Endothelial cell of umbilical vein (primary cell): ENCODE measurements at regions not wholly inside any gene's neighbourhood (a gene's known extent, or its start where the extent isn't known, plus 50 kb on each side); places are given as distances from the start of the nearest gene placed in this dataset.

ENCODE experiments used
- BruUV-seq: library from RNA; stranded (reverse); fragments of 400-500 nt; replicated peaks from 2 replicates; lab custom pipeline; 2021; lab: Mats Ljungman, UMichigan
- CTCF ChIA-PET: fragments of 300-600, 350-600 bp; sonication (Branson Sonifier 250); formaldehyde crosslinking; loops from one replicate; lab custom pipeline; 2021; ENCODE audit warnings: antibody characterized with exemption, inconsistent platforms; lab: Charles Lee
- POLR2A ChIA-PET: fragments of 300-600, 350-600 bp; sonication (Branson Sonifier 250); formaldehyde crosslinking; loops from one replicate; lab custom pipeline; 2021; ENCODE audit warnings: antibody characterized with exemption, inconsistent platforms; lab: Charles Lee
- DNase-seq: peaks from one replicate; pipeline ENCODE4 v3.0.0-alpha.2; 2011; ENCODE audit warnings: low read depth, low spot score
- FAIRE-seq: peaks from 2 replicates; lab custom pipeline; 2011; peaks lifted over from hg19 to GRCh38; lab: Jason Lieb, UNC
- H2AFZ ChIP-seq: 2 replicates; pipeline ENCODE4 v1.6.0; 2012; ENCODE audit warnings: low read depth, low read length, control low read depth, inconsistent platforms
- H3K27ac ChIP-seq: 2 replicates; pipeline ENCODE4 v1.5.1; 2011; ENCODE audit warnings: low read depth, mild to moderate bottlenecking, control low read depth, low read length, moderate library complexity; ENCODE audit not compliant: insufficient read depth
- H3K27me3 ChIP-seq, 2 experiments: 2 replicates each; pipeline versions ENCODE4 v1.6.0 to v1.6.1; 2011; ENCODE audit warnings: low read length in 2 of 2, mixed read lengths in 1 of 2; ENCODE audit not compliant: control insufficient read depth in 2 of 2, insufficient read depth in 2 of 2
- H3K36me3 ChIP-seq, 2 experiments: 2 replicates in 1 of 2; 3 replicates in 1 of 2; pipeline ENCODE4 v1.5.1; 2011; ENCODE audit warnings: low read length in 2 of 2, mild to moderate bottlenecking in 1 of 2, moderate library complexity in 1 of 2; ENCODE audit not compliant: control insufficient read depth in 2 of 2, insufficient read depth in 2 of 2; ENCODE audit errors: extremely low read depth in 1 of 2
- H3K4me1 ChIP-seq: 3 replicates; pipeline ENCODE4 v1.5.1; 2011; ENCODE audit warnings: mild to moderate bottlenecking, low read length; ENCODE audit not compliant: control insufficient read depth, insufficient read depth; ENCODE audit errors: extremely low read depth
- H3K4me2 ChIP-seq: 2 replicates; pipeline ENCODE4 v1.6.1; 2011; ENCODE audit warnings: low read length, control low read depth, mixed read lengths; ENCODE audit not compliant: insufficient read depth
- H3K4me3 ChIP-seq, 3 experiments: fragments of 200-600 bp in 1 of 3; sonication (generic), shearing (Covaris generic) in 1 of 3; replicated peaks in 1 of 3; 2 replicates each; pipeline ENCODE4 v1.5.1; 2011 to 2016; ENCODE audit warnings: control low read depth in 3 of 3, low read length in 3 of 3, mild to moderate bottlenecking in 2 of 3, inconsistent platforms in 1 of 3, low read depth in 1 of 3, moderate library complexity in 1 of 3; ENCODE audit not compliant: insufficient read depth in 1 of 3
- H3K79me2 ChIP-seq: 2 replicates; pipeline ENCODE4 v1.6.0; 2012; ENCODE audit warnings: low read length, inconsistent platforms; ENCODE audit not compliant: control insufficient read depth, insufficient read depth
- H3K9ac ChIP-seq: replicated peaks from 2 replicates; pipeline ENCODE3; 2011; ENCODE audit warnings: low read length, control low read depth; ENCODE audit not compliant: insufficient read depth; ENCODE audit errors: extremely low read depth
- H3K9me1 ChIP-seq: replicated peaks from 3 replicates; pipeline ENCODE4 v1.6.0; 2011; ENCODE audit warnings: mild to moderate bottlenecking, low read length; ENCODE audit not compliant: control insufficient read depth, insufficient read depth; ENCODE audit errors: extremely low read depth
- H3K9me3 ChIP-seq: replicated peaks from 2 replicates; pipeline ENCODE4 v1.5.1; 2012; ENCODE audit warnings: low read length, inconsistent platforms; ENCODE audit not compliant: control insufficient read depth, insufficient read depth
- H4K20me1 ChIP-seq: replicated peaks from 2 replicates; pipeline ENCODE3; 2011; ENCODE audit warnings: mild to moderate bottlenecking, low read length; ENCODE audit not compliant: control insufficient read depth, insufficient read depth; ENCODE audit errors: extremely low read depth
- EZH2 ChIP-seq: IDR thresholded peaks from 2 replicates; pipeline ENCODE4 v1.6.1; 2012; ENCODE audit warnings: borderline replicate concordance, low read depth, mild to moderate bottlenecking, moderate library complexity, low read length, inconsistent platforms; ENCODE audit not compliant: severe bottlenecking
- FOS ChIP-seq: IDR thresholded peaks from 2 replicates; pipeline ENCODE4 v1.6.1; 2011; ENCODE audit warnings: mild to moderate bottlenecking, low read length, moderate library complexity, borderline replicate concordance; ENCODE audit not compliant: insufficient read depth
- GATA2 ChIP-seq: IDR thresholded peaks from 2 replicates; pipeline ENCODE4 v1.7.0; 2011; ENCODE audit warnings: low read depth, mild to moderate bottlenecking, moderate library complexity, mixed read lengths, low read length; ENCODE audit not compliant: insufficient read length, insufficient read depth
- JUN ChIP-seq: IDR thresholded peaks from 2 replicates; pipeline ENCODE4 v1.6.1; 2011; ENCODE audit warnings: borderline replicate concordance, low read depth; ENCODE audit not compliant: insufficient read length, insufficient read depth
- MYC ChIP-seq: IDR thresholded peaks from one replicate; pipeline ENCODE4 v1.6.1; 2011; ENCODE audit warnings: mild to moderate bottlenecking, low read depth, low read length
- POLR2AphosphoS5 ChIP-seq: IDR thresholded peaks from 2 replicates; pipeline ENCODE4 v1.6.1; 2012; ENCODE audit warnings: low read depth, mild to moderate bottlenecking, control low read depth, low read length, moderate library complexity; ENCODE audit not compliant: insufficient read depth
- dilution Hi-C: fragments of 300-500 bp; cut with MboI; formaldehyde crosslinking; loops from one replicate; pipeline ENCODE4 v1.15.0; 2019; ENCODE audit warnings: low sequenced_read_pairs; ENCODE audit not compliant: extremely low pct_ligation_motif_present
- intact Hi-C: fragments of 100-400 bp; cut with micrococcal nuclease; formaldehyde crosslinking; loops from one replicate; pipeline ENCODE4 v1.10.0; 2022
- TF ChIP-seq, protein P1 (sequence below): IDR thresholded peaks from 2 replicates; pipeline ENCODE4 v1.6.1; 2011; ENCODE audit not compliant: insufficient read depth, insufficient read length

DNA sequence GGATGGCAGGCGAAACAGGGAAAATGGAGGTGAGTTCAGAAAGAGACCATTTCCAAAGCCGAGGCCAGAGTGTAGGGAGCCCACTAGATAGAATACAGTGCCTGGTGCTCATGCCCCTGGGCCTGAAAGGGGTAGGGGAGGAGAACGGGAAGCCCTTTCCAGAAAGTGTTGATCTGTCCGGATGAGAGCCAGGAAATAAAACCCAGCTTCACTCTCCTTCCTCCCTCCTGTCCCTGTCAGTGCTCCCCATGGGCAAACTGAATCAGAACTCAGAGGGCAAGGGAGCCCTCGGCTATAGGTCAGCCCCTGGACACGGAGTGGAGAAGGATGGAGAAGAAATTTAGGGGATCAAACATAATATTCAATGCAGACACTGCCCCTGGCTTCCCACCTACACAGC is 57.7 kb upstream of the RPL38 start:
- no peaks in the 10 kb centered on the region for H3K27me3 ChIP-seq
- no peak overlapping the region for H3K27ac ChIP-seq
- ChIA-PET CTCF (interaction anchor here (0.6 kb wide), 1 partner anchor 602 kb away, joined by 3 read pairs; no protein-coding TSS in a partner anchor), POLR2A (no interaction called here)
- no peak overlapping the region for H3K4me2 ChIP-seq
- no peaks in the 10 kb centered on the region for H4K20me1 ChIP-seq
- no peaks in the 10 kb centered on the region for H3K9me1 ChIP-seq
- no peaks in the 10 kb centered on the region for H3K79me2 ChIP-seq
- peaks cover 4% of the 10 kb centered on the region for H3K9me3 ChIP-seq
- TF ChIP-seq EZH2 (no peak), POLR2AphosphoS5 (no peak), MYC (no peak), JUN (no peak), FOS (no peak)
- TF ChIP-seq, protein P1, sequence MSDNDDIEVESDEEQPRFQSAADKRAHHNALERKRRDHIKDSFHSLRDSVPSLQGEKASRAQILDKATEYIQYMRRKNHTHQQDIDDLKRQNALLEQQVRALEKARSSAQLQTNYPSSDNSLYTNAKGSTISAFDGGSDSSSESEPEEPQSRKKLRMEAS = no peak
- DNase-seq (no peak), FAIRE-seq (no peak)
- no peak overlapping the region for H2AFZ ChIP-seq
- dilution Hi-C loops = no loop called here
- H3K4me3 ChIP-seq = no peak overlapping the region
- intact Hi-C loops = no loop called here
- no peak overlapping the region for H3K9ac ChIP-seq
- no TSS peak for BruUV-seq
- H3K36me3 ChIP-seq = no peaks in the 10 kb centered on the region
- H3K4me1 ChIP-seq = no peaks in the 10 kb centered on the region

DNA sequence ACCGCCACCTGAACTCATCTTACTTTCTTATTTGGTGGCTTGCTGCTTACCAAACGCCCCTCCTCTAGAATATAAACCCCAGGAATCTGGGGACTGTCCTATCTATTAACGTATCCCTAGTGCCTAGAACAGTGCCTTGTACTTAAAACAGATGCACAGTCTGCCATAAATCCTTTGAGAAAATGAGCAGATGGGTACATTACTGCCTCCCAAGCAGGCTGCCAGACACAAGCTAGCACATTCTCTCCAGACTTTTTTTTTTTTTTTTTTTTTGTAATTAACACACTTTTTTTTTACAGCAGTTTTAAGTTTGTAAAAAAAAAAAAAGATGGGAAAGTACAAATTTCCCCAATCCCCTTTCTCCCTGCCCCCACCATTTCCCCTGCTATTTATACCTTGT is 57.3 kb upstream of the RPL38 start:
- no TSS peak for BruUV-seq

More for the DNA sequence above, 57.3 kb upstream of the RPL38 start:
- intact Hi-C loops (no loop called here), dilution Hi-C loops (no loop called here)
- POLR2A ChIA-PET = no interaction called here
- Histone ChIP-seq H3K9ac (no peak overlapping the region), H3K4me2 (no peak overlapping the region), H4K20me1 (no peaks in the 10 kb centered on the region), H3K4me1 (no peaks in the 10 kb centered on the region), H2AFZ (no peak overlapping the region), H3K36me3 (no peaks in the 10 kb centered on the region), H3K27ac (no peak overlapping the region), H3K4me3 (no peak overlapping the region), H3K9me3 (peaks cover 4% of the 10 kb centered on the region), H3K27me3 (no peaks in the 10 kb centered on the region), H3K9me1 (no peaks in the 10 kb centered on the region), H3K79me2 (no peaks in the 10 kb centered on the region)
- CTCF ChIA-PET = interaction anchor here (0.6 kb wide), 1 partner anchor 602 kb away, joined by 3 read pairs; no protein-coding TSS in a partner anchor
- DNase-seq = no peak
- TF ChIP-seq FOS (no peak), MYC (no peak), POLR2AphosphoS5 (no peak), GATA2 (no peak)
- TF ChIP-seq, protein P1 = no peak
- FAIRE-seq = no peak
